Hematopoietic multipotent progenitor cell (in vitro differentiated cells): ENCODE measurements at regions not wholly inside any gene's neighbourhood (a gene's known extent, or its start where the extent isn't known, plus 50 kb on each side); places are given as distances from the start of the nearest gene placed in this dataset.

Experiments
- DNase-seq, 3 donors: peaks; one replicate each; pipeline ENCODE4 v3.0.0-alpha.2; 2011 to 2015; ENCODE audit warnings: low read depth in 2 of 3, low spot score in 2 of 3

- no peak for DNase-seq
Observed at GRCh38 chrX:39802354-39802753, 295.4 kb downstream of the BCOR start.

GRCh38 chrX:39802908-39803307 is 294.9 kb downstream of the BCOR start:
- no peak for DNase-seq

GRCh38 chrX:39805022-39805421 is 292.7 kb downstream of the BCOR start:
- no peak for DNase-seq

- DNase-seq, result no peak
Observed at GRCh38 chrX:39805825-39806224, 291.9 kb downstream of the BCOR start.

- no peak for DNase-seq
Observed at GRCh38 chrX:39808471-39808917, 289.3 kb downstream of the BCOR start.

- DNase-seq, result no peak
Observed at GRCh38 chrX:39809331-39809730, 288.4 kb downstream of the BCOR start.

GRCh38 chrX:39810901-39811300 is 286.9 kb downstream of the BCOR start:
- no peak for DNase-seq

GRCh38 chrX:39811376-39811775 is 286.4 kb downstream of the BCOR start:
- no peak for DNase-seq

GRCh38 chrX:39813631-39814277 is 284.0 kb downstream of the BCOR start:
- no peak for DNase-seq

GRCh38 chrX:39814391-39814790 is 283.4 kb downstream of the BCOR start:
- DNase-seq, result peak in 2 of 3 donors; percentile 22 to 56

- no peak for DNase-seq
Observed at GRCh38 chrX:39815631-39816030, 282.1 kb downstream of the BCOR start.

GRCh38 chrX:39816871-39817731 is 280.7 kb downstream of the BCOR start:
- no peak for DNase-seq

GRCh38 chrX:39817754-39818470 is 279.8 kb downstream of the BCOR start:
- DNase-seq, result no peak

- DNase-seq, result no peak
Observed at GRCh38 chrX:39818750-39819149, 279.0 kb downstream of the BCOR start.

- DNase-seq, result no peak
Observed at GRCh38 chrX:39819921-39820849, 277.6 kb downstream of the BCOR start.

GRCh38 chrX:39820938-39821708 is 276.6 kb downstream of the BCOR start:
- peak in 1 of 3 donors; percentile 43 for DNase-seq

GRCh38 chrX:39821709-39822095 is 276.1 kb downstream of the BCOR start:
- no peak for DNase-seq

- no peak for DNase-seq
Observed at GRCh38 chrX:39822133-39822748, 275.5 kb downstream of the BCOR start.

- no peak for DNase-seq
Observed at GRCh38 chrX:39823424-39823823, 274.3 kb downstream of the BCOR start.
